ENCODE measurements at regions not wholly inside any gene's neighbourhood (a gene's known extent, or its start where the extent isn't known, plus 50 kb on each side); places are given as distances from the start of the nearest gene placed in this dataset.

DNA sequence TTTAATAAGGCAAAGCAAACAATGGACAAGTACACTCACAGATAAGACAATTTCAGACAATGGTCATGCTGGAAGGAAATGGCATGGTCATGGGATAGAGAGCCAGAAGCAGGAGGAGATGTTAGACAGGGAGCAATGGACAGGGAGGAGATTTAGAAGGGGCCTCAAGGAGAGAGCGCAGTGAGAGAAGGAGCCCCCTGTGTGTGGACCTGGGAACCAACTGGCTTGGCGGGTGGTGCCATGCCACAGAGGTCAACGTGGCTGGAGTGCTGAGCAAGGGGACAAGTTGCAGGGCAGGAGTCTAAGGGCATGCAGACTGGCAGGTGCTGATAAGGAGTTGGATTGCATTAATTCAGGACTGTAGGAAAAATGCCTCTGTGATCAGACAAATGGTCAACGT, 75.3 kb upstream of the UQCRFS1 start:
- TF ChIP-seq POLR2AphosphoS5 (IDR thresholded peaks at IDR 0.05; ENCODE audit: low read depth, low read length) (no peak), TAF1 (IDR thresholded peaks at IDR 0.05; ENCODE audit: borderline replicate concordance, insufficient read depth, low read length) (no peak), FOXP2 (optimal IDR thresholded peaks at IDR 0.05; ENCODE audit: borderline replicate concordance, extremely low read depth, extremely low read length, insufficient read depth) (no peak), REST (IDR thresholded peaks at IDR 0.05; ENCODE audit: insufficient read depth in 1 of 2, low read depth in 2 of 2, low read length in 2 of 2) (no peak), SIN3A (IDR thresholded peaks at IDR 0.05; ENCODE audit: borderline replicate concordance, insufficient read depth, low read length) (no peak)

DNA sequence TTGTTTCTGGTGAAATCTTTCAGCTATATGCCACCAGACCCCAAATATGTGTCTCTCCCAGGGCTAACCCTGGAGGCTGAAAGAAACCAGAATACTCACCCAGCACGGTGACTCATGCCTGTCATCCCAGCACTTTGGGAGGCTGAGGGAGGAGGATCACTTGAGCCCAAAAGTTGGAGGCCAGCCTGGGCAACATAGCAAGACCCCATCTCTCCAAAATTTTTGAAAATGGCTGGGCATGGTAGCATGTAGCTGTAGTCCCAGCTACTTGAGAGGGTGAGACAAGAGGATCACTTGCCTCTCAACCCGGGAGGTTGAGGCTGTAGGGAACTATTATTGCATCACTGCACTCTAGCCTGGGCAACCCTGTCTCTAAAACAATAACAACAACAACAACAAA, 76.1 kb upstream of the UQCRFS1 start:
- TF ChIP-seq FOXP2 (optimal IDR thresholded peaks at IDR 0.05; ENCODE audit: borderline replicate concordance, extremely low read depth, extremely low read length, insufficient read depth): no peak
- TF ChIP-seq POLR2AphosphoS5 (IDR thresholded peaks at IDR 0.05; ENCODE audit: low read depth, low read length): no peak
- TF ChIP-seq TAF1 (IDR thresholded peaks at IDR 0.05; ENCODE audit: borderline replicate concordance, insufficient read depth, low read length): no peak
- no peak for TF ChIP-seq SIN3A (IDR thresholded peaks at IDR 0.05; ENCODE audit: borderline replicate concordance, insufficient read depth, low read length)
- TF ChIP-seq REST (IDR thresholded peaks at IDR 0.05; ENCODE audit: insufficient read depth in 1 of 2, low read depth in 2 of 2, low read length in 2 of 2): no peak

GRCh38 chr19:29290853-29291252, 77.9 kb upstream of the UQCRFS1 start:
- TF ChIP-seq TAF1 (IDR thresholded peaks at IDR 0.05; ENCODE audit: borderline replicate concordance, insufficient read depth, low read length): no peak
- no peak for TF ChIP-seq SIN3A (IDR thresholded peaks at IDR 0.05; ENCODE audit: borderline replicate concordance, insufficient read depth, low read length)
- TF ChIP-seq POLR2AphosphoS5 (IDR thresholded peaks at IDR 0.05; ENCODE audit: low read depth, low read length): no peak
- TF ChIP-seq FOXP2 (optimal IDR thresholded peaks at IDR 0.05; ENCODE audit: borderline replicate concordance, extremely low read depth, extremely low read length, insufficient read depth): no peak
- TF ChIP-seq REST (IDR thresholded peaks at IDR 0.05; ENCODE audit: insufficient read depth in 1 of 2, low read depth in 2 of 2, low read length in 2 of 2): no peak

GRCh38 chr19:29292153-29292552, 79.2 kb upstream of the UQCRFS1 start:
- no peak for TF ChIP-seq REST (IDR thresholded peaks at IDR 0.05; ENCODE audit: insufficient read depth in 1 of 2, low read depth in 2 of 2, low read length in 2 of 2)
- TF ChIP-seq TAF1 (IDR thresholded peaks at IDR 0.05; ENCODE audit: borderline replicate concordance, insufficient read depth, low read length): no peak
- no peak for TF ChIP-seq SIN3A (IDR thresholded peaks at IDR 0.05; ENCODE audit: borderline replicate concordance, insufficient read depth, low read length)
- no peak for TF ChIP-seq FOXP2 (optimal IDR thresholded peaks at IDR 0.05; ENCODE audit: borderline replicate concordance, extremely low read depth, extremely low read length, insufficient read depth)
- TF ChIP-seq POLR2AphosphoS5 (IDR thresholded peaks at IDR 0.05; ENCODE audit: low read depth, low read length): no peak

- TF ChIP-seq FOXP2 (optimal IDR thresholded peaks at IDR 0.05; ENCODE audit: borderline replicate concordance, extremely low read depth, extremely low read length, insufficient read depth): no peak
- TF ChIP-seq TAF1 (IDR thresholded peaks at IDR 0.05; ENCODE audit: borderline replicate concordance, insufficient read depth, low read length): no peak
- no peak for TF ChIP-seq POLR2AphosphoS5 (IDR thresholded peaks at IDR 0.05; ENCODE audit: low read depth, low read length)
- TF ChIP-seq REST (IDR thresholded peaks at IDR 0.05; ENCODE audit: insufficient read depth in 1 of 2, low read depth in 2 of 2, low read length in 2 of 2): no peak
- TF ChIP-seq SIN3A (IDR thresholded peaks at IDR 0.05; ENCODE audit: borderline replicate concordance, insufficient read depth, low read length): no peak
Observed at GRCh38 chr19:29292562-29292961, 79.6 kb upstream of the UQCRFS1 start.

Measured in PFSK-1 (cell line).